IMR-90 (cell line): ENCODE measurements at regions not wholly inside any gene's neighbourhood (a gene's known extent, or its start where the extent isn't known, plus 50 kb on each side); places are given as distances from the start of the nearest gene placed in this dataset.
A peak's percentile ranks its signal among the peaks of the same experiment; 100 is the strongest.

Experiments used
- ATAC-seq: fragments of 200-7000 bp; cut with Tn5 transposase; 2 replicates; pipeline ENCODE4 v1.9.1; 2020; ENCODE audit warnings: low read depth, mild to moderate bottlenecking, moderate library complexity
- BruUV-seq: library from RNA; stranded (reverse); fragments of 400-500 nt; replicated peaks from 2 replicates; lab custom pipeline; 2021; lab: Mats Ljungman, UMichigan
- CTCF ChIA-PET: fragments of 300-600 bp; formaldehyde crosslinking; extraction: SDS; loops from one replicate; lab custom pipeline; 2021; ENCODE audit warnings: antibody characterized with exemption; lab: Yijun Ruan, JAX
- POLR2A ChIA-PET: fragments of 300-600 bp; sonication (Branson Sonifier 250); formaldehyde crosslinking; loops from one replicate; lab custom pipeline; 2022; ENCODE audit warnings: antibody characterized with exemption; ENCODE audit not compliant: unreplicated experiment; lab: Charles Lee
- DNase-seq: peaks from one replicate; pipeline ENCODE4 v3.0.0; 2013
- H2AFZ ChIP-seq: replicated peaks from 2 replicates; pipeline ENCODE3; 2013; ENCODE audit warnings: low read length, mild to moderate bottlenecking; ENCODE audit not compliant: poor library complexity
- H2AK5ac ChIP-seq: 2 replicates; pipeline ENCODE4 v1.6.1; 2013; ENCODE audit warnings: low read depth, low read length, inconsistent platforms
- H2AK9ac ChIP-seq: replicated peaks from 2 replicates; pipeline ENCODE3; 2013; ENCODE audit warnings: mild to moderate bottlenecking, low read depth, low read length, moderate library complexity; ENCODE audit not compliant: poor library complexity
- H2BK120ac ChIP-seq: 2 replicates; pipeline ENCODE4 v1.6.1; 2013; ENCODE audit warnings: low read depth, low read length, inconsistent platforms
- H2BK15ac ChIP-seq: 3 replicates; pipeline ENCODE4 v1.6.1; 2013; ENCODE audit warnings: low read depth, low read length, inconsistent platforms
- H2BK20ac ChIP-seq: 2 replicates; pipeline ENCODE4 v1.6.1; 2013; ENCODE audit warnings: low read depth, mild to moderate bottlenecking, inconsistent platforms, low read length, moderate library complexity
- H2BK5ac ChIP-seq: 2 replicates; pipeline ENCODE4 v1.6.1; 2013; ENCODE audit warnings: mild to moderate bottlenecking, low read depth, low read length, inconsistent platforms; ENCODE audit not compliant: poor library complexity, severe bottlenecking
- H3K14ac ChIP-seq: replicated peaks from 2 replicates; pipeline ENCODE4 v1.6.1; 2013; ENCODE audit warnings: low read depth, low read length, inconsistent platforms
- H3K18ac ChIP-seq: 2 replicates; pipeline ENCODE4 v1.6.1; 2013; ENCODE audit warnings: low read depth, low read length, control low read depth
- H3K23ac ChIP-seq: 2 replicates; pipeline ENCODE4 v1.6.1; 2013; ENCODE audit warnings: low read depth, low read length, inconsistent platforms
- H3K27ac ChIP-seq: 2 replicates; pipeline ENCODE4 v1.5.1; 2013; ENCODE audit warnings: mild to moderate bottlenecking, control low read depth, low read length; ENCODE audit not compliant: insufficient read depth
- H3K27me3 ChIP-seq: 2 replicates; pipeline ENCODE4 v1.6.1; 2013; ENCODE audit warnings: low read length; ENCODE audit not compliant: control insufficient read depth, insufficient read depth
- H3K36me3 ChIP-seq: 2 replicates; pipeline ENCODE4 v1.6.1; 2013; ENCODE audit warnings: low read length, mixed read lengths; ENCODE audit not compliant: control insufficient read depth, insufficient read depth
- H3K4ac ChIP-seq: 2 replicates; pipeline ENCODE4 v1.6.1; 2013; ENCODE audit warnings: low read depth, low read length, inconsistent platforms
- H3K4me1 ChIP-seq: 2 replicates; pipeline ENCODE4 v1.6.1; 2013; ENCODE audit warnings: low read length, mixed read lengths; ENCODE audit not compliant: control insufficient read depth, insufficient read depth
- H3K4me2 ChIP-seq: 2 replicates; pipeline ENCODE4 v1.6.1; 2013; ENCODE audit warnings: low read depth, mild to moderate bottlenecking, control low read depth, low read length, moderate library complexity
- H3K4me3 ChIP-seq: 2 replicates; pipeline ENCODE4 v1.5.1; 2013; ENCODE audit warnings: low read depth, mild to moderate bottlenecking, control low read depth, low read length, moderate library complexity; ENCODE audit not compliant: insufficient read depth
- H3K56ac ChIP-seq: 2 replicates; pipeline ENCODE4 v1.6.1; 2013; ENCODE audit warnings: low read length, inconsistent platforms; ENCODE audit not compliant: insufficient read depth; ENCODE audit errors: extremely low read depth
- H3K79me1 ChIP-seq, 2 experiments: 2 replicates each; pipeline ENCODE4 v1.6.1; 2013; ENCODE audit warnings: low read length in 2 of 2, inconsistent platforms in 1 of 2, low read depth in 1 of 2
- H3K9ac ChIP-seq: 2 replicates; pipeline ENCODE4 v1.6.1; 2013; ENCODE audit warnings: low read depth, low read length, control low read depth
- H3K9me1 ChIP-seq: 2 replicates; pipeline ENCODE4 v1.6.1; 2013; ENCODE audit warnings: low read length, inconsistent platforms; ENCODE audit not compliant: insufficient read depth
- H3K9me3 ChIP-seq: 2 replicates; pipeline ENCODE4 v1.6.1; 2013; ENCODE audit warnings: low read length; ENCODE audit not compliant: control insufficient read depth, insufficient read depth
- H4K20me1 ChIP-seq: 2 replicates; pipeline ENCODE4 v1.6.1; 2013; ENCODE audit warnings: low read length, inconsistent platforms; ENCODE audit not compliant: insufficient read depth
- H4K5ac ChIP-seq: 2 replicates; pipeline ENCODE4 v1.6.1; 2013; ENCODE audit warnings: mild to moderate bottlenecking, low read depth, low read length, control low read depth
- H4K8ac ChIP-seq, 2 experiments: 2 replicates each; pipeline ENCODE4 v1.6.1; 2013; ENCODE audit warnings: low read depth in 2 of 2, low read length in 2 of 2, control low read depth in 1 of 2, inconsistent platforms in 1 of 2
- H4K91ac ChIP-seq: 2 replicates; pipeline ENCODE4 v1.6.1; 2013; ENCODE audit warnings: low read depth, low read length, inconsistent platforms; ENCODE audit not compliant: insufficient read depth
- BHLHE40 ChIP-seq: fragments of 150-350 bp; IDR thresholded peaks from 2 replicates; pipeline ENCODE4 v1.6.1; 2016; ENCODE audit warnings: mild to moderate bottlenecking, low read depth, low read length
- dilution Hi-C: fragments of 300-500 bp; cut with HindIII; formaldehyde crosslinking; loops from one replicate; pipeline ENCODE4 v1.14.3; 2018; ENCODE audit warnings: low sequenced_read_pairs; ENCODE audit not compliant: unreplicated experiment
- in situ Hi-C: fragments of 300-500 bp; cut with MboI; formaldehyde crosslinking; loops from 3 replicates; pipeline ENCODE4 v1.14.3; 2019; ENCODE audit warnings: low sequenced_read_pairs, inconsistent platforms, mixed read lengths
- intact Hi-C: fragments of 100-400 bp; cut with micrococcal nuclease; formaldehyde crosslinking; loops from 2 replicates; pipeline ENCODE4 v1.10.0; 2022

DNA sequence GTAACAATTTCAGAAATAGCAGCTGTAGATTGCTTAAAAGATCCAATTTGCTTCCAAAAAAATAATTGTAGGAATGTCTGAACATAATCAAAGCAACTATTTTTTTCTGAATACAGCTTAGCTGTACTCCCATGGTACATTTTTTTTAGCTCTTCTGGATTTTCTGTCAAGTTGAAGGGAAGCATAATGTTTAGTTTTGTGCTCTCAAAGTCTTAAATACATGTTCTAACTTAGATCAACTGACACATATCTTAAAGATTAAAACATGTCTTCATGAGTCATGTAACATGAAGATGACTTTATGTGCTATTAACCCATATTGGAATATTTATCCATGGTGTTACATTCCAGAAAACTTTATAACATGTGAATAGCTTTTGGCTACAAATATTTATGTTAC is 255.7 kb downstream of the BTG1 start:
- Histone ChIP-seq H4K5ac (no peak overlapping the region), H3K36me3 (no peaks in the 10 kb centered on the region), H3K4me2 (no peak overlapping the region), H2AFZ (no peak overlapping the region), H3K27ac (no peak overlapping the region), H3K9ac (no peak overlapping the region), H2BK15ac (no peak overlapping the region), H3K9me3 (no peaks in the 10 kb centered on the region), H2AK5ac (no peak overlapping the region), H3K18ac (no peak overlapping the region), H2BK5ac (no peak overlapping the region), H3K4me1 (peaks cover 2% of the 10 kb centered on the region; the same call in 1 of the 2 replicates), H3K79me1 (no peaks in the 10 kb centered on the region), H3K27me3 (no peaks in the 10 kb centered on the region), H3K9me1 (0 out of 2 replicates have a peak, but pooled peaks cover 2% of the 10 kb centered on the region), H2AK9ac (no peak overlapping the region), H3K4ac (no peak overlapping the region), H3K14ac (no peak overlapping the region), H2BK120ac (no peak overlapping the region), H2BK20ac (no peak overlapping the region), H4K8ac (no peak overlapping the region), H3K56ac (no peak overlapping the region), H4K91ac (no peak overlapping the region), H3K23ac (no peak overlapping the region), H4K20me1 (no peaks in the 10 kb centered on the region), H3K4me3 (no peak overlapping the region)
- in situ Hi-C loops: no loop called here
- POLR2A ChIA-PET: no interaction called here
- TF ChIP-seq BHLHE40: no peak
- DNase-seq (no peak), ATAC-seq (peak; percentile 21; the same call in 1 of the 2 replicates)
- no TSS peak for BruUV-seq
- CTCF ChIA-PET: no interaction called here
- intact Hi-C loops: loop anchor here (10.0 kb wide), 1 partner anchor 1955 kb away; no protein-coding TSS in a partner anchor
- dilution Hi-C loops: no loop called here
